HCT116 (cell line): ENCODE measurements at regions not wholly inside any gene's neighbourhood (a gene's known extent, or its start where the extent isn't known, plus 50 kb on each side); places are given as distances from the start of the nearest gene placed in this dataset.

Experiments
- ATAC-seq: fragments of 200-7000 bp; cut with Tn5 transposase; 2 replicates; pipeline ENCODE4 v1.9.1; 2020; ENCODE audit warnings: mild to moderate bottlenecking, moderate library complexity
- BruUV-seq: library from RNA; stranded (reverse); fragments of 400-500 nt; replicated peaks from 2 replicates; lab custom pipeline; 2021; lab: Mats Ljungman, UMichigan
- CTCF ChIA-PET: fragments of 300-600 bp; sonication (Branson Sonifier 250); formaldehyde crosslinking; loops from one replicate; lab custom pipeline; 2021; ENCODE audit warnings: antibody characterized with exemption; lab: Charles Lee
- POLR2A ChIA-PET: fragments of 300-600, 350-600 bp; sonication (Branson Sonifier 250); formaldehyde crosslinking; loops from one replicate; lab custom pipeline; 2021; ENCODE audit warnings: antibody characterized with exemption; lab: Charles Lee
- RAD21 ChIA-PET, 2 experiments: fragments of 300-600 bp; sonication (Branson Sonifier 250); formaldehyde crosslinking; loops; one replicate each; lab custom pipeline; 2023; ENCODE audit warnings: low total read pairs in 2 of 2; ENCODE audit not compliant: uncharacterized antibody in 2 of 2, unreplicated experiment in 2 of 2, low non-redundant PET in 1 of 2; lab: Charles Lee
- DNase-seq: peaks from one replicate; pipeline ENCODE4 v3.0.0-alpha.2; 2010; ENCODE audit warnings: low read depth, low spot score
- H2AFZ ChIP-seq: fragments of 200-600 bp; shearing (Covaris generic), sonication (generic); 2 replicates; pipeline ENCODE4 v1.6.1; 2017; ENCODE audit warnings: low read depth, mixed run types, mixed read lengths, antibody characterized with exemption, low read length; ENCODE audit not compliant: poor library complexity, severe bottlenecking
- H3K27ac ChIP-seq: 2 replicates; pipeline ENCODE4 v1.5.1; 2012; ENCODE audit warnings: low read depth, low read length
- H3K27me3 ChIP-seq: fragments of 200-600 bp; sonication (generic); 2 replicates; pipeline ENCODE4 v1.6.1; 2016; ENCODE audit warnings: mixed run types, low read length, mixed read lengths; ENCODE audit not compliant: insufficient read depth
- H3K36me3 ChIP-seq, 2 experiments: fragments of 200-500 bp in 1 of 2; fragments of 200-600 bp in 1 of 2; sonication (Bioruptor generic) in 1 of 2; sonication (generic) in 1 of 2; 2 replicates each; pipeline versions ENCODE4 v1.5.1 to v1.6.1; 2014 to 2016; ENCODE audit warnings: low read length in 2 of 2, inconsistent platforms in 1 of 2, mixed read lengths in 1 of 2, mixed run types in 1 of 2; ENCODE audit not compliant: insufficient read depth in 2 of 2, control insufficient read depth in 1 of 2
- H3K4me1 ChIP-seq, 2 experiments: fragments of 200-600 bp in 1 of 2; sonication (generic) in 1 of 2; 2 replicates each; pipeline versions ENCODE4 v1.5.1 to v1.6.1; 2012 to 2017; ENCODE audit warnings: low read length in 2 of 2, inconsistent platforms in 1 of 2, mild to moderate bottlenecking in 1 of 2, mixed read lengths in 1 of 2, mixed run types in 1 of 2, moderate library complexity in 1 of 2; ENCODE audit not compliant: insufficient read depth in 2 of 2, control insufficient read depth in 1 of 2
- H3K4me2 ChIP-seq: fragments of 200-600 bp; sonication (generic); 2 replicates; pipeline ENCODE4 v1.6.1; 2017; ENCODE audit warnings: mixed run types, low read length, mixed read lengths
- H3K4me3 ChIP-seq, 2 experiments: fragments of 200-600 bp in 1 of 2; sonication (generic) in 1 of 2; replicated peaks in 1 of 2; 2 replicates each; pipeline ENCODE4 v1.5.1; 2011 to 2016; ENCODE audit warnings: low read length in 2 of 2, control low read depth in 1 of 2, low read depth in 1 of 2, mild to moderate bottlenecking in 1 of 2, mixed read lengths in 1 of 2, mixed run types in 1 of 2
- H3K79me2 ChIP-seq: fragments of 200-600 bp; sonication (generic); 2 replicates; pipeline ENCODE4 v1.6.1; 2017; ENCODE audit warnings: mild to moderate bottlenecking, mixed run types, low read length, moderate library complexity, mixed read lengths; ENCODE audit not compliant: insufficient read depth
- H3K9ac ChIP-seq: fragments of 200-600 bp; sonication (generic); 2 replicates; pipeline ENCODE4 v1.6.1; 2016; ENCODE audit warnings: low read length, mixed read lengths
- H3K9me2 ChIP-seq: fragments of 200-600 bp; sonication (generic), shearing (Covaris generic); 2 replicates; pipeline ENCODE4 v1.6.1; 2017; ENCODE audit warnings: mixed run types, mild to moderate bottlenecking, moderate library complexity; ENCODE audit not compliant: insufficient read depth
- H3K9me3 ChIP-seq, 2 experiments: fragments of 200-500 bp in 1 of 2; fragments of 200-600 bp in 1 of 2; sonication (Bioruptor generic) in 1 of 2; sonication (generic) in 1 of 2; 2 replicates each; pipeline ENCODE4 v1.6.1; 2014 to 2017; ENCODE audit warnings: low read length in 2 of 2, mixed read lengths in 2 of 2, inconsistent platforms in 1 of 2, low read depth in 1 of 2, mild to moderate bottlenecking in 1 of 2, mixed run types in 1 of 2, moderate library complexity in 1 of 2; ENCODE audit not compliant: control insufficient read depth in 1 of 2, insufficient read depth in 1 of 2
- H4K20me1 ChIP-seq: fragments of 200-600 bp; sonication (generic), shearing (Covaris generic); 2 replicates; pipeline ENCODE4 v1.6.1; 2017; ENCODE audit warnings: mixed run types, mild to moderate bottlenecking, moderate library complexity; ENCODE audit not compliant: insufficient read depth
- CTCF ChIP-seq, 3 experiments: fragments of 200-600 bp in 1 of 3; sonication (generic) in 1 of 3; IDR thresholded peaks in 2 of 3; conservative IDR thresholded peaks in 1 of 3; 2 replicates each; pipeline ENCODE4 v1.5.1; 2012 to 2017; ENCODE audit warnings: low read depth in 2 of 3, low read length in 2 of 3, antibody characterized with exemption in 1 of 3, borderline replicate concordance in 1 of 3, control low read depth in 1 of 3, mild to moderate bottlenecking in 1 of 3, mixed read lengths in 1 of 3, mixed run types in 1 of 3, moderate library complexity in 1 of 3; ENCODE audit not compliant: insufficient read depth in 1 of 3
- EZH2 ChIP-seq: fragments of 200-600 bp; sonication (generic); IDR thresholded peaks from 2 replicates; pipeline ENCODE4 v1.6.1; 2017; ENCODE audit warnings: antibody characterized with exemption, mixed run types
- POLR2A ChIP-seq: IDR thresholded peaks from 2 replicates; pipeline ENCODE4 v1.7.0; 2011; ENCODE audit warnings: borderline replicate concordance; ENCODE audit not compliant: insufficient read depth, insufficient read length; ENCODE audit errors: extremely low read depth
- POLR2AphosphoS5 ChIP-seq: IDR thresholded peaks from 2 replicates; pipeline ENCODE4 v1.6.1; 2011; ENCODE audit warnings: mild to moderate bottlenecking, low read depth, low read length, moderate library complexity
- RAD21 ChIP-seq: IDR thresholded peaks from 2 replicates; pipeline ENCODE4 v1.6.1; 2012; ENCODE audit warnings: low read depth, mild to moderate bottlenecking
- REST ChIP-seq: IDR thresholded peaks from 2 replicates; pipeline ENCODE4 v1.6.1; 2012; ENCODE audit warnings: low read depth
- SP1 ChIP-seq: IDR thresholded peaks from 2 replicates; pipeline ENCODE4 v1.6.1; 2012; ENCODE audit warnings: low read depth
- SRF ChIP-seq: IDR thresholded peaks from 2 replicates; pipeline ENCODE4 v1.6.1; 2012; ENCODE audit warnings: low read depth
- TCF7L2 ChIP-seq: IDR thresholded peaks from 2 replicates; pipeline ENCODE4 v1.7.0; 2011; ENCODE audit warnings: borderline replicate concordance, inconsistent platforms; ENCODE audit not compliant: insufficient read depth, insufficient read length; ENCODE audit errors: extremely low read depth
- intact Hi-C: fragments of 100-400 bp; cut with micrococcal nuclease; formaldehyde crosslinking; loops from 2 replicates; pipeline ENCODE4 v1.10.0; 2022

GRCh38 chr18:34550902-34551301 lies 159.2 kb upstream of the DTNA start:
- ChIA-PET RAD21 (no interaction called here), CTCF (no interaction called here), POLR2A (no interaction called here)
- BruUV-seq: no TSS peak
- TF ChIP-seq SP1 (no peak), SRF (no peak), EZH2 (no peak), REST (no peak), TCF7L2 (no peak), POLR2AphosphoS5 (no peak), POLR2A (no peak), CTCF (IDR thresholded peaks at IDR 0.05 in 2 of 3, conservative IDR thresholded peaks at IDR 0.05 in 1 of 3; ENCODE audit: borderline replicate concordance in 1 of 3, insufficient read depth in 1 of 3, low read depth in 2 of 3, low read length in 2 of 3) (no peak), RAD21 (no peak)
- intact Hi-C loops: no loop called here
- no peak overlapping the region for H3K4me2 ChIP-seq
- H4K20me1 ChIP-seq: no peaks in the 10 kb centered on the region
- no peak overlapping the region for H3K27ac ChIP-seq
- no peak overlapping the region for H3K4me3 ChIP-seq
- no peaks in the 10 kb centered on the region for H3K79me2 ChIP-seq
- DNase-seq: no peak
- H2AFZ ChIP-seq: no peak overlapping the region
- no peaks in the 10 kb centered on the region for H3K27me3 ChIP-seq
- no peaks in the 10 kb centered on the region for H3K9me3 ChIP-seq
- no peak overlapping the region for H3K9ac ChIP-seq
- ATAC-seq: no peak
- no peaks in the 10 kb centered on the region for H3K9me2 ChIP-seq
- no peaks in the 10 kb centered on the region for H3K36me3 ChIP-seq
- H3K4me1 ChIP-seq: no peaks in the 10 kb centered on the region
